ENCODE measurements at regions not wholly inside any gene's neighbourhood (a gene's known extent, or its start where the extent isn't known, plus 50 kb on each side); places are given as distances from the start of the nearest gene placed in this dataset.

GRCh38 chr4:179392787-179393186, 1950.5 kb upstream of the AGA start:
- Histone ChIP-seq H3K27me3 (replicated peaks; ENCODE audit: insufficient read depth, low read depth, low read length, poor library complexity) (no peaks in the 10 kb centered on the region), H3K36me3 (ENCODE audit: insufficient read depth, low read length, poor library complexity, severe bottlenecking) (no peaks in the 10 kb centered on the region), H3K4me3 (ENCODE audit: low read depth, low read length, poor library complexity, severe bottlenecking) (no peak overlapping the region), H3K9me3 (ENCODE audit: low read depth, low read length, poor library complexity, severe bottlenecking) (no peaks in the 10 kb centered on the region), H3K4me1 (ENCODE audit: insufficient read depth, low read length, poor library complexity, severe bottlenecking) (no peaks in the 10 kb centered on the region), H3K27ac (ENCODE audit: low read depth, low read length, poor library complexity, severe bottlenecking) (no peak overlapping the region)
- no peak for TF ChIP-seq EZH2 (IDR thresholded peaks at IDR 0.05; ENCODE audit: borderline replicate concordance, low read depth, low read length, poor library complexity, severe bottlenecking)
- ChIA-PET CTCF (no interaction called here), POLR2A (ENCODE audit: low non-redundant PET) (no interaction called here)
- DNase-seq (ENCODE audit: low spot score) = no peak
- no TSS peak for BruUV-seq (replicated peaks)
- intact Hi-C loops (cut with micrococcal nuclease; ENCODE audit: unreplicated experiment) = no loop called here

DNA sequence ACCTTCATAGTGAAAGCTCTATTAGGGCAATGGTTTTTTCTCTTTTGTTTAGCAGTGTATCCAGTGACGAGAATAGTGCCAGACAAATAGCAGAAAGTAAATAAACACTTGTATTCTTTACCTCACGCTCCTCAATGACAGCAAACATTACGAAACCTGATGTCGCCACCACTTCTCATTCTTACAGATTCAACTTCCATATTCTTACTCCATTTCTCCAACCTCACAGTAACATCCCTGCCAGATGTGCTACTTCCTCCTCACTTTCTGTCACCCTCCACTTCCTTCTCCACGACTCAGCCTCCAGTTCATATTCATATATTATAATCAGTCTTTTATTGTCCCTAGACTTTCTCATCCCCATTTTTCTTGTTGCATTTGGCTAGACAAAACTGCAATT, 1956.2 kb upstream of the AGA start:
- TF ChIP-seq, protein P1, sequence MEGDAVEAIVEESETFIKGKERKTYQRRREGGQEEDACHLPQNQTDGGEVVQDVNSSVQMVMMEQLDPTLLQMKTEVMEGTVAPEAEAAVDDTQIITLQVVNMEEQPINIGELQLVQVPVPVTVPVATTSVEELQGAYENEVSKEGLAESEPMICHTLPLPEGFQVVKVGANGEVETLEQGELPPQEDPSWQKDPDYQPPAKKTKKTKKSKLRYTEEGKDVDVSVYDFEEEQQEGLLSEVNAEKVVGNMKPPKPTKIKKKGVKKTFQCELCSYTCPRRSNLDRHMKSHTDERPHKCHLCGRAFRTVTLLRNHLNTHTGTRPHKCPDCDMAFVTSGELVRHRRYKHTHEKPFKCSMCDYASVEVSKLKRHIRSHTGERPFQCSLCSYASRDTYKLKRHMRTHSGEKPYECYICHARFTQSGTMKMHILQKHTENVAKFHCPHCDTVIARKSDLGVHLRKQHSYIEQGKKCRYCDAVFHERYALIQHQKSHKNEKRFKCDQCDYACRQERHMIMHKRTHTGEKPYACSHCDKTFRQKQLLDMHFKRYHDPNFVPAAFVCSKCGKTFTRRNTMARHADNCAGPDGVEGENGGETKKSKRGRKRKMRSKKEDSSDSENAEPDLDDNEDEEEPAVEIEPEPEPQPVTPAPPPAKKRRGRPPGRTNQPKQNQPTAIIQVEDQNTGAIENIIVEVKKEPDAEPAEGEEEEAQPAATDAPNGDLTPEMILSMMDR (conservative IDR thresholded peaks at IDR 0.05; ENCODE audit: low read depth, low read length) = no peak
- no peak for TF ChIP-seq EZH2 (IDR thresholded peaks at IDR 0.05; ENCODE audit: borderline replicate concordance, low read depth, low read length, poor library complexity, severe bottlenecking)
- Histone ChIP-seq H3K27me3 (replicated peaks; ENCODE audit: insufficient read depth, low read depth, low read length, poor library complexity) (no peaks in the 10 kb centered on the region), H3K9me3 (ENCODE audit: low read depth, low read length, poor library complexity, severe bottlenecking) (no peaks in the 10 kb centered on the region), H3K4me3 (ENCODE audit: low read depth, low read length, poor library complexity, severe bottlenecking) (no peak overlapping the region), H3K27ac (ENCODE audit: low read depth, low read length, poor library complexity, severe bottlenecking) (no peak overlapping the region), H3K36me3 (ENCODE audit: insufficient read depth, low read length, poor library complexity, severe bottlenecking) (no peaks in the 10 kb centered on the region), H3K4me1 (ENCODE audit: insufficient read depth, low read length, poor library complexity, severe bottlenecking) (no peaks in the 10 kb centered on the region)
- intact Hi-C loops (cut with micrococcal nuclease; ENCODE audit: unreplicated experiment) = no loop called here
- ChIA-PET POLR2A (ENCODE audit: low non-redundant PET) (no interaction called here), CTCF (no interaction called here)
- DNase-seq (ENCODE audit: low spot score) = no peak
- no TSS peak for BruUV-seq (replicated peaks)

- no TSS peak for BruUV-seq (replicated peaks)
- Histone ChIP-seq H3K4me1 (ENCODE audit: insufficient read depth, low read length, poor library complexity, severe bottlenecking) (no peaks in the 10 kb centered on the region), H3K27me3 (replicated peaks; ENCODE audit: insufficient read depth, low read depth, low read length, poor library complexity) (no peaks in the 10 kb centered on the region), H3K4me3 (ENCODE audit: low read depth, low read length, poor library complexity, severe bottlenecking) (no peak overlapping the region), H3K27ac (ENCODE audit: low read depth, low read length, poor library complexity, severe bottlenecking) (no peak overlapping the region), H3K36me3 (ENCODE audit: insufficient read depth, low read length, poor library complexity, severe bottlenecking) (no peaks in the 10 kb centered on the region), H3K9me3 (ENCODE audit: low read depth, low read length, poor library complexity, severe bottlenecking) (no peaks in the 10 kb centered on the region)
- ChIA-PET POLR2A (ENCODE audit: low non-redundant PET) (no interaction called here), CTCF (no interaction called here)
- intact Hi-C loops (cut with micrococcal nuclease; ENCODE audit: unreplicated experiment) = no loop called here
- no peak for DNase-seq (ENCODE audit: low spot score)
- TF ChIP-seq, protein P1 (conservative IDR thresholded peaks at IDR 0.05; ENCODE audit: low read depth, low read length) = no peak
- TF ChIP-seq EZH2 (IDR thresholded peaks at IDR 0.05; ENCODE audit: borderline replicate concordance, low read depth, low read length, poor library complexity, severe bottlenecking) = no peak
Measured at GRCh38 chr4:179399054-179399782, 1957.0 kb upstream of the AGA start.
